ENCODE measurements at regions not wholly inside any gene's neighbourhood (a gene's known extent, or its start where the extent isn't known, plus 50 kb on each side); places are given as distances from the start of the nearest gene placed in this dataset.

GRCh38 chr17:71969500-71969899, 151.3 kb upstream of the SOX9 start:
- H3F3A ChIP-seq (ENCODE audit: insufficient read depth, low read depth) = peaks cover 9% of the 10 kb centered on the region; the same call in 1 of the 2 replicates
- no peaks in the 10 kb centered on the region for H3K36me3 ChIP-seq (ENCODE audit: low read depth)
- ChIA-PET POLR2A (ENCODE audit: unreplicated experiment) (no interaction called here), CTCF (no interaction called here)
- intact Hi-C loops (cut with micrococcal nuclease; ENCODE audit: unreplicated experiment) = loop anchor here (10.0 kb wide), 1 partner anchor 495 kb away; no protein-coding TSS in a partner anchor
- H2AFZ ChIP-seq = no peak overlapping the region
- no peaks in the 10 kb centered on the region for H4K20me1 ChIP-seq (ENCODE audit: insufficient read depth)
- no peaks in the 10 kb centered on the region for H3K79me2 ChIP-seq (ENCODE audit: low read depth)
- 0 out of 2 replicates have a peak, but pooled peaks cover 4% of the 10 kb centered on the region for H3K9me3 ChIP-seq (ENCODE audit: insufficient read depth, low read depth)
- H3K4me3 ChIP-seq = no peak overlapping the region
- no TSS peak for BruUV-seq (replicated peaks)
- no peaks in the 10 kb centered on the region for H3K9me2 ChIP-seq (ENCODE audit: insufficient read depth)
- TF ChIP-seq CTCF (conservative IDR thresholded peaks at IDR 0.05) = no peak
- no peak for TF ChIP-seq EZH2 (IDR thresholded peaks at IDR 0.05; ENCODE audit: low read depth)
- H3K27me3 ChIP-seq (ENCODE audit: insufficient read depth, low read depth) = no peaks in the 10 kb centered on the region
- H3K4me2 ChIP-seq = no peak overlapping the region
- DNase-seq = no peak
- H3K4me1 ChIP-seq (replicated peaks; ENCODE audit: insufficient read depth) = peaks cover 19% of the 10 kb centered on the region
- peak overlapping the region; percentile 34 for H3K27ac ChIP-seq

GRCh38 chr17:71970312-71970711, 150.5 kb upstream of the SOX9 start:
- Histone ChIP-seq H3F3A (ENCODE audit: insufficient read depth, low read depth) (peaks cover 9% of the 10 kb centered on the region; the same call in 1 of the 2 replicates), H2AFZ (no peak overlapping the region), H3K9me2 (ENCODE audit: insufficient read depth) (no peaks in the 10 kb centered on the region), H4K20me1 (ENCODE audit: insufficient read depth) (no peaks in the 10 kb centered on the region), H3K4me1 (replicated peaks; ENCODE audit: insufficient read depth) (peaks cover 23% of the 10 kb centered on the region), H3K27me3 (ENCODE audit: insufficient read depth, low read depth) (no peaks in the 10 kb centered on the region), H3K79me2 (ENCODE audit: low read depth) (no peaks in the 10 kb centered on the region), H3K9me3 (ENCODE audit: insufficient read depth, low read depth) (0 out of 2 replicates have a peak, but pooled peaks cover 4% of the 10 kb centered on the region), H3K4me3 (no peak overlapping the region), H3K27ac (peak overlapping the region; percentile 73), H3K36me3 (ENCODE audit: low read depth) (no peaks in the 10 kb centered on the region), H3K4me2 (peak overlapping the region; percentile 28)
- ChIA-PET CTCF (interaction anchor here (0.5 kb wide), 1 partner anchor 44 kb away, joined by 3 read pairs; no protein-coding TSS in a partner anchor), POLR2A (ENCODE audit: unreplicated experiment) (no interaction called here)
- intact Hi-C loops (cut with micrococcal nuclease; ENCODE audit: unreplicated experiment) = loop anchor here (5.0 kb wide), 2 partner anchors 33 to 147 kb away; no protein-coding TSS in a partner anchor
- no TSS peak for BruUV-seq (replicated peaks)
- peak; percentile 45 to 89 for DNase-seq
- TF ChIP-seq EZH2 (IDR thresholded peaks at IDR 0.05; ENCODE audit: low read depth) (no peak), CTCF (conservative IDR thresholded peaks at IDR 0.05) (no peak)

GRCh38 chr17:71974051-71974450, 146.8 kb upstream of the SOX9 start:
- ChIA-PET CTCF (no interaction called here), POLR2A (ENCODE audit: unreplicated experiment) (interaction anchor here (0.6 kb wide), 1 partner anchor 548 kb away, joined by 5 read pairs; no protein-coding TSS in a partner anchor)
- no peak overlapping the region for H3K4me2 ChIP-seq
- no peaks in the 10 kb centered on the region for H3K9me3 ChIP-seq (ENCODE audit: insufficient read depth, low read depth)
- peaks cover 15% of the 10 kb centered on the region; the same call in 1 of the 2 replicates for H3F3A ChIP-seq (ENCODE audit: insufficient read depth, low read depth)
- no TSS peak for BruUV-seq (replicated peaks)
- no peaks in the 10 kb centered on the region for H3K27me3 ChIP-seq (ENCODE audit: insufficient read depth, low read depth)
- TF ChIP-seq EZH2 (IDR thresholded peaks at IDR 0.05; ENCODE audit: low read depth) (no peak), CTCF (conservative IDR thresholded peaks at IDR 0.05) (no peak)
- no peak overlapping the region for H2AFZ ChIP-seq
- H3K27ac ChIP-seq = no peak overlapping the region
- H3K9me2 ChIP-seq (ENCODE audit: insufficient read depth) = no peaks in the 10 kb centered on the region
- no peaks in the 10 kb centered on the region for H3K79me2 ChIP-seq (ENCODE audit: low read depth)
- no peaks in the 10 kb centered on the region for H3K36me3 ChIP-seq (ENCODE audit: low read depth)
- intact Hi-C loops (cut with micrococcal nuclease; ENCODE audit: unreplicated experiment) = loop anchor here (1.0 to 5.0 kb wide), 4 partner anchors 37 to 341 kb away; no protein-coding TSS in a partner anchor
- no peaks in the 10 kb centered on the region for H4K20me1 ChIP-seq (ENCODE audit: insufficient read depth)
- peaks cover 34% of the 10 kb centered on the region for H3K4me1 ChIP-seq (replicated peaks; ENCODE audit: insufficient read depth)
- no peak overlapping the region for H3K4me3 ChIP-seq
- DNase-seq = peak; percentile 8 to 61

Measured in PC-9 (cell line).